MM.1S (cell line): ENCODE measurements at regions not wholly inside any gene's neighbourhood (a gene's known extent, or its start where the extent isn't known, plus 50 kb on each side); places are given as distances from the start of the nearest gene placed in this dataset.

Experiments used
- DNase-seq: peaks from one replicate; pipeline ENCODE4 v3.0.0-alpha.2; 2015
- H2AFZ ChIP-seq: fragments of 300-600 bp; sonication (generic); 2 replicates; pipeline ENCODE4 v1.6.0; 2016; ENCODE audit warnings: antibody characterized with exemption, low read length
- H3F3A ChIP-seq: fragments of 300-600 bp; sonication (generic); 2 replicates; pipeline ENCODE4 v1.6.1; 2016; ENCODE audit warnings: mild to moderate bottlenecking, antibody characterized with exemption, low read length, moderate library complexity, mixed read lengths; ENCODE audit not compliant: insufficient read depth
- H3K27ac ChIP-seq: fragments of 300-600 bp; sonication (generic); 2 replicates; pipeline ENCODE4 v1.5.1; 2016; ENCODE audit warnings: mild to moderate bottlenecking, low read length
- H3K27me3 ChIP-seq: fragments of 300-600 bp; sonication (generic); replicated peaks from 2 replicates; pipeline ENCODE4 v1.6.0; 2016; ENCODE audit warnings: low read length; ENCODE audit not compliant: insufficient read depth
- H3K36me3 ChIP-seq: fragments of 300-600 bp; sonication (generic); replicated peaks from 2 replicates; pipeline ENCODE4 v1.6.1; 2016; ENCODE audit warnings: mild to moderate bottlenecking, low read length, mixed read lengths; ENCODE audit not compliant: insufficient read depth
- H3K4me1 ChIP-seq: fragments of 300-600 bp; sonication (generic); 2 replicates; pipeline ENCODE4 v1.6.1; 2016; ENCODE audit warnings: low read length, mixed read lengths
- H3K4me2 ChIP-seq: fragments of 300-600 bp; sonication (generic); 2 replicates; pipeline ENCODE4 v1.6.0; 2016; ENCODE audit warnings: low read depth, low read length
- H3K4me3 ChIP-seq: fragments of 300-600 bp; sonication (generic); 2 replicates; pipeline ENCODE4 v1.5.1; 2016; ENCODE audit warnings: low read length, mixed read lengths
- H3K79me2 ChIP-seq: fragments of 300-600 bp; sonication (generic); 2 replicates; pipeline ENCODE4 v1.6.1; 2016; ENCODE audit warnings: mixed run types, low read length, mixed read lengths
- H3K9ac ChIP-seq: fragments of 300-600 bp; sonication (generic); 2 replicates; pipeline ENCODE4 v1.6.1; 2016; ENCODE audit warnings: low read length, mixed read lengths
- H3K9me2 ChIP-seq: fragments of 300-600 bp; sonication (generic); replicated peaks from 2 replicates; pipeline ENCODE4 v1.6.1; 2016; ENCODE audit warnings: mild to moderate bottlenecking, low read length, mixed read lengths; ENCODE audit not compliant: insufficient read depth
- H3K9me3 ChIP-seq: fragments of 300-600 bp; sonication (generic); replicated peaks from 2 replicates; pipeline ENCODE4 v1.6.1; 2016; ENCODE audit warnings: mild to moderate bottlenecking, low read length, mixed read lengths; ENCODE audit not compliant: insufficient read depth
- H4K20me1 ChIP-seq: fragments of 300-600 bp; sonication (generic); 2 replicates; pipeline ENCODE4 v1.6.1; 2016; ENCODE audit warnings: mild to moderate bottlenecking, low read length, moderate library complexity, mixed read lengths; ENCODE audit not compliant: insufficient read depth
- CTCF ChIP-seq: fragments of 300-600 bp; sonication (generic); IDR thresholded peaks from 2 replicates; pipeline ENCODE4 v1.5.1; 2016; ENCODE audit warnings: antibody characterized with exemption, low read length, mixed read lengths
- EZH2 ChIP-seq: fragments of 300-600 bp; sonication (generic); optimal IDR thresholded peaks from 2 replicates; pipeline ENCODE3; 2017; ENCODE audit warnings: low read depth, mild to moderate bottlenecking, antibody characterized with exemption, low read length, mixed read lengths
- EZH2phosphoT487 ChIP-seq: fragments of 300-600 bp; sonication (generic); IDR thresholded peaks from 2 replicates; pipeline ENCODE4 v1.6.1; 2018; ENCODE audit warnings: antibody characterized with exemption, low read length

GRCh38 chr12:124620606-124621295, 53.3 kb upstream of the NCOR2 start:
- H2AFZ ChIP-seq, result no peak overlapping the region
- no peaks in the 10 kb centered on the region for H4K20me1 ChIP-seq
- no peaks in the 10 kb centered on the region for H3K4me1 ChIP-seq
- H3K4me2 ChIP-seq, result no peak overlapping the region
- H3K9me2 ChIP-seq, result no peaks in the 10 kb centered on the region
- H3K36me3 ChIP-seq, result no peaks in the 10 kb centered on the region
- no peaks in the 10 kb centered on the region for H3K9me3 ChIP-seq
- H3K27ac ChIP-seq, result no peak overlapping the region
- H3K4me3 ChIP-seq, result no peak overlapping the region
- no peak overlapping the region for H3K9ac ChIP-seq
- H3K79me2 ChIP-seq, result no peaks in the 10 kb centered on the region
- no peaks in the 10 kb centered on the region for H3K27me3 ChIP-seq
- no peaks in the 10 kb centered on the region for H3F3A ChIP-seq
- no peak for DNase-seq
- TF ChIP-seq CTCF (no peak), EZH2phosphoT487 (no peak)

- Histone ChIP-seq H3K36me3 (no peaks in the 10 kb centered on the region), H3K4me2 (no peak overlapping the region), H4K20me1 (no peaks in the 10 kb centered on the region), H3K4me3 (no peak overlapping the region), H3K4me1 (no peaks in the 10 kb centered on the region), H3K9me3 (no peaks in the 10 kb centered on the region), H3K79me2 (no peaks in the 10 kb centered on the region), H3K9me2 (no peaks in the 10 kb centered on the region), H2AFZ (no peak overlapping the region), H3F3A (no peaks in the 10 kb centered on the region), H3K27ac (no peak overlapping the region), H3K27me3 (no peaks in the 10 kb centered on the region), H3K9ac (no peak overlapping the region)
- DNase-seq, result no peak
- TF ChIP-seq CTCF, result no peak
- no peak for TF ChIP-seq EZH2
- TF ChIP-seq EZH2phosphoT487, result no peak
Measured at GRCh38 chr12:124618291-124618902, 51.0 kb upstream of the NCOR2 start.

GRCh38 chr12:124617615-124618014, 50.2 kb upstream of the NCOR2 start:
- H3K4me1 ChIP-seq, result no peaks in the 10 kb centered on the region
- no peak for DNase-seq
- H3K4me3 ChIP-seq, result no peak overlapping the region
- H3K4me2 ChIP-seq, result no peak overlapping the region
- no peaks in the 10 kb centered on the region for H3K9me3 ChIP-seq
- TF ChIP-seq EZH2 (no peak), CTCF (no peak), EZH2phosphoT487 (no peak)
- no peaks in the 10 kb centered on the region for H4K20me1 ChIP-seq
- H2AFZ ChIP-seq, result no peak overlapping the region
- no peaks in the 10 kb centered on the region for H3K79me2 ChIP-seq
- H3K36me3 ChIP-seq, result no peaks in the 10 kb centered on the region
- no peaks in the 10 kb centered on the region for H3K9me2 ChIP-seq
- H3K27me3 ChIP-seq, result no peaks in the 10 kb centered on the region
- H3F3A ChIP-seq, result no peaks in the 10 kb centered on the region
- no peak overlapping the region for H3K27ac ChIP-seq
- H3K9ac ChIP-seq, result no peak overlapping the region
